Peyer's patch (tissue), 4 donors: ENCODE measurements at regions not wholly inside any gene's neighbourhood (a gene's known extent, or its start where the extent isn't known, plus 50 kb on each side); places are given as distances from the start of the nearest gene placed in this dataset.
A peak's percentile ranks its signal among the peaks of the same experiment; 100 is the strongest.

ENCODE experiments used
- DNase-seq, 3 donors: peaks; one replicate each; pipeline ENCODE4 v3.0.0-alpha.2; 2017 to 2019
- H3K27ac ChIP-seq, 4 donors: fragments of 200-600 bp; sonication (generic); one replicate each; pipeline ENCODE4 v1.5.1; 2016 to 2019
- H3K27me3 ChIP-seq, 2 donors: fragments of 200-600 bp; sonication (generic); one replicate each; pipeline ENCODE4 v1.5.1; 2019
- H3K36me3 ChIP-seq, 3 donors: fragments of 200-600 bp; sonication (generic); one replicate each; pipeline ENCODE4 v1.5.1; 2016 to 2019
- H3K4me1 ChIP-seq, 4 donors: fragments of 200-600 bp; sonication (generic); one replicate each; pipeline ENCODE4 v1.5.1; 2016 to 2019
- H3K4me3 ChIP-seq, 4 donors: fragments of 200-600 bp; sonication (generic); 1 replicate in 3 of 4; 2 replicates in 1 of 4; pipeline ENCODE4 v1.5.1; 2016 to 2019; ENCODE audit warnings: mild to moderate bottlenecking in 1 of 4
- H3K9me3 ChIP-seq, 4 donors: fragments of 200-600 bp; sonication (generic); one replicate each; pipeline ENCODE4 v1.5.1; 2016 to 2019; ENCODE audit warnings: mild to moderate bottlenecking in 1 of 4
- POLR2A ChIP-seq, 2 donors: fragments of 450-650 bp; IDR thresholded peaks; one replicate each; pipeline ENCODE4 v1.5.1; 2017; ENCODE audit warnings: antibody characterized with exemption in 2 of 2, mild to moderate bottlenecking in 2 of 2, moderate library complexity in 2 of 2
- TF ChIP-seq, protein P1 (sequence below), 6 experiments: fragments of 450-650 bp in 4 of 6; fragments of 200-600 bp in 2 of 6; sonication (generic) in 1 of 6; IDR thresholded peaks; one replicate each; pipeline ENCODE4 v1.5.1; 2017 to 2019; ENCODE audit warnings: antibody characterized with exemption in 6 of 6, mild to moderate bottlenecking in 3 of 6, moderate library complexity in 1 of 6

DNA sequence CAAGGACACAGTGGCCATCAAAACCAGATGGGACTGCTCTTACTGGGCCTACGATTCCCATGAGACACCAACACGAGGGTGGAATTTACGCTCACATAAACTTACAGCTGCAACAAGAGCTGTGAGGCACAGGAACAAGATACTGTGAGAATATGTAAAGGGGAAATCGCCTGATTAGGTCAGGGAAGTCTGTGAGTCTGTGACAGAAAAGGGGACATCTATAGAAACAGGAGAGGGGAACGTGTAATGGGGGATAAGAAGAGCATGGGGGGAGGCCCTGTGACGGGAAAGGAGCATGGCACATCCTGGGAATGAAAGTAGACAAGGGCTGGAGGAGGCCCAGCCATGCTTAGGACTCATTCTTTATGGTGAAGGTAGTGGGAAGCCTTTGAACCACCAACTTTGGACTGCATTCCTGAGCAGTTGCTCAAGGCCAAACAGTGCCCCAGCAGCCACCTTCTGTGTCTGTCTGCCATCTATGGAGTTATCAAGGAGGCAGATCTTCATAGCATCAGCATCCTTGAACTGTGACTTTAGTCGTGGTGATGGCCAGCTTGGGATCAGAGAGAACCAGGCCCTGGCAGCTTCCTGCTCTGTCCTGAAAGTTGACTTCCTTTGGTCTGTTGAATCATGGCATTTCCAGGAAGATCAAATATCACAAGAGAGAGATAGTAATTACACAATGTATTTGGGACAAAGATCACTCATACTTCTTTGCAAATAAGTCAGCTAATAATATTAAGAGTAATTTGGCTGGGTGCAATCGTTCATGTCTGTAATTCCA is 87.9 kb upstream of the FAM169A start:
- peak overlapping the region in 2 of 4 donors; percentile 20 to 23 for H3K27ac ChIP-seq

DNA sequence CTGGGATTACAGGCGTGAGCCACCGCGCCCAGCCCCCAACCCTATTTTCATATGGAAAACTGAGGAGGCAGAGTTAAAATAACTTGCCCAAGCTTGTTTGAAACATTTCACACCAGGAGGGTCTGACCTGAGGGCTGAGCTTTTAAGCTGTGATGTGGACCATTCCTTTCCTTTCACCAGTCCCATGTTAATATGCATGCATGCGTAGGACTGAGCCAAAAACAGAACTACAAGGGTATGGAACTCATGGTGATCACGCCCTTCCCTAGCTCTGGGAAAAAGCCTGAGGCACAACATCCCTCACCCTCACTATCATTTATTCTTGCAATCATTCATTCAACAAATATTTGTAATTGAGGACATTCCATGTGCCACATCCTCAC is 87.4 kb upstream of the FAM169A start:
- Histone ChIP-seq H3K4me1 (peaks cover 0 to 35% (median 0%) of the 10 kb centered on the region in 4 donors), H3K27me3 (no peaks in the 10 kb centered on the region), H3K27ac (peak overlapping the region in 2 of 4 donors; percentile 20 to 23), H3K9me3 (no peaks in the 10 kb centered on the region), H3K4me3 (no peak overlapping the region), H3K36me3 (no peaks in the 10 kb centered on the region)
- DNase-seq, result no peak
- TF ChIP-seq, protein P1, sequence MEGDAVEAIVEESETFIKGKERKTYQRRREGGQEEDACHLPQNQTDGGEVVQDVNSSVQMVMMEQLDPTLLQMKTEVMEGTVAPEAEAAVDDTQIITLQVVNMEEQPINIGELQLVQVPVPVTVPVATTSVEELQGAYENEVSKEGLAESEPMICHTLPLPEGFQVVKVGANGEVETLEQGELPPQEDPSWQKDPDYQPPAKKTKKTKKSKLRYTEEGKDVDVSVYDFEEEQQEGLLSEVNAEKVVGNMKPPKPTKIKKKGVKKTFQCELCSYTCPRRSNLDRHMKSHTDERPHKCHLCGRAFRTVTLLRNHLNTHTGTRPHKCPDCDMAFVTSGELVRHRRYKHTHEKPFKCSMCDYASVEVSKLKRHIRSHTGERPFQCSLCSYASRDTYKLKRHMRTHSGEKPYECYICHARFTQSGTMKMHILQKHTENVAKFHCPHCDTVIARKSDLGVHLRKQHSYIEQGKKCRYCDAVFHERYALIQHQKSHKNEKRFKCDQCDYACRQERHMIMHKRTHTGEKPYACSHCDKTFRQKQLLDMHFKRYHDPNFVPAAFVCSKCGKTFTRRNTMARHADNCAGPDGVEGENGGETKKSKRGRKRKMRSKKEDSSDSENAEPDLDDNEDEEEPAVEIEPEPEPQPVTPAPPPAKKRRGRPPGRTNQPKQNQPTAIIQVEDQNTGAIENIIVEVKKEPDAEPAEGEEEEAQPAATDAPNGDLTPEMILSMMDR (IDR thresholded peaks at IDR 0.05), result no peak
- no peak for TF ChIP-seq POLR2A (IDR thresholded peaks at IDR 0.05)

More for the DNA sequence above, 87.9 kb upstream of the FAM169A start:
- peak in 2 of 3 donors; percentile 59 to 68 for DNase-seq
- TF ChIP-seq POLR2A (IDR thresholded peaks at IDR 0.05), result no peak
- TF ChIP-seq, protein P1 (IDR thresholded peaks at IDR 0.05), result no peak
- no peak overlapping the region for H3K4me3 ChIP-seq
- H3K27me3 ChIP-seq, result no peaks in the 10 kb centered on the region
- H3K9me3 ChIP-seq, result no peaks in the 10 kb centered on the region
- H3K36me3 ChIP-seq, result no peaks in the 10 kb centered on the region
- H3K4me1 ChIP-seq, result peaks cover 0 to 35% (median 0%) of the 10 kb centered on the region in 4 donors

DNA sequence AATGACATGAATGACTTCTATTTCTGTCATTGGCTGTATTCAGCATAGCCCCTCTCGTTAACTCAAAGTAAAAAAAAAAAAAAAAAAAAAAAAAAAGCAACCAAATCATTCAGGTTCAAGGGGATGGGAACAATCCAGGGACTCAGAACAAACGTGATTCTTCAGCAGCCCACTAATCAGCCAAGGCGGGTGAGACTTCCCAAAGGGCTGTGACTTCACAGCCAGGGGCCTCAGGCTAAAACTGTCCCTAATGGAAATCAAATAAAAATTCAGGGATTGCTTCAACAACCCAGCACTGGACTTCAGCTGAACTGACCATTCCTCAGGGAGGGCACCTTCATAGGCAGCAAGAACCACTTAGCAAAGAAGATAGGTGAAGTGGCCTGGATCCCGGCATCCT is 86.2 kb upstream of the FAM169A start:
- Histone ChIP-seq H3K4me3 (no peak overlapping the region), H3K36me3 (no peaks in the 10 kb centered on the region), H3K9me3 (no peaks in the 10 kb centered on the region), H3K27me3 (no peaks in the 10 kb centered on the region), H3K4me1 (peaks cover 0 to 32% (median 0%) of the 10 kb centered on the region in 4 donors), H3K27ac (no peak overlapping the region)
- TF ChIP-seq, protein P1 (IDR thresholded peaks at IDR 0.05), result no peak
- no peak for TF ChIP-seq POLR2A (IDR thresholded peaks at IDR 0.05)
- no peak for DNase-seq

DNA sequence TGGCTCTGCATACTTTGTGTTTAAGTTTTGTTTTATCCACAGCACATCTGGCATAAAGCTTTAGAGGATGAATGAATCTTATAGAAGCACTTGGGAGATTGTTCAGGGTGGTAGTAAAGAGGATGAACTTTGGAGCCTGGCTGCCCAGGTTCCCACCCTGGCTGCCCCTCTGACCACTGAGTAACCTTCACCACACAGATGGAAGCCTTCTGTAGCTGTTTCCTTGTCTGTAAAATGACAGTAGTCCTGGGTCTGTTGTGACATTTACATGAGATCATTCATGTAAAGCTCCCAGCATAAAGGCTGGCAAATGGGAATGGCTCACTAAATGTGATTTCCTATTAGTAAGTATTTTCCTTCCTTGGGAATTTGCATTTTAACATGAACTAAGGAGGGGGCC is 85.7 kb upstream of the FAM169A start:
- H3K9me3 ChIP-seq, result no peaks in the 10 kb centered on the region
- no peak for DNase-seq
- peaks cover 0 to 32% (median 0%) of the 10 kb centered on the region in 4 donors for H3K4me1 ChIP-seq
- no peaks in the 10 kb centered on the region for H3K27me3 ChIP-seq
- TF ChIP-seq, protein P1 (IDR thresholded peaks at IDR 0.05), result no peak
- no peak for TF ChIP-seq POLR2A (IDR thresholded peaks at IDR 0.05)
- no peak overlapping the region for H3K27ac ChIP-seq
- no peaks in the 10 kb centered on the region for H3K36me3 ChIP-seq
- no peak overlapping the region for H3K4me3 ChIP-seq

DNA sequence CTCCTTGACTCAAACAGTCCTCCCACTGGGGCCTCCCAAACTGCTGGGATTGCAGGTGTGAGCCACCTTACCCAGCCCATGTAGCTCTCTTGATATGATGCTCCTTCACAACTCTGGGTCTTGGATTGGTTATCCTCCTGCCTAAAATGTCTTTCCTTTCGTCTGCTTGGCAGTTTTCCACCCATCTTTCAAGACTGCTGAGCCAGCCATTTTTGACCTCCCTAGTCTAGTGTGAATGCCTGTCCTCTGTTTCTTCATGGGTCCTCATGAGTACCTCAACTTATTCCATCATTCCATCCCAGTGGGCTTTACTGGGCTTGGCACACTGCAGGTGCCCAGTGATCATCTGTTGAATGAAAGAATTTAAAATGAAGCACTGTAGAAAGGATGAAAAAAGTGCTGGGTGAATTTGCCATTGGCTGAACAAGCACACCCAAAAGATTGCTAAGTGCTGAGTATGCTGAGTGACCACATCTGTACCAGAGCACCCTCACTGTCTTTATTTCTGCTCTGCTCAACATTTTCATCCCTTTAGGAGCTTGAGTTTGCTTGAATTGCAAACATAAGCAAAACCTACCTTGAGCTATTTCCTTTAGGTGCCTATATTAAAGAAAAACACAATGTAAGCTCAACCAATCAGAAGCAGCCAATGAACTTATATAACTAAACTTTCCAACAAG is 84.8 kb upstream of the FAM169A start:
- Histone ChIP-seq H3K36me3 (no peaks in the 10 kb centered on the region), H3K4me3 (no peak overlapping the region), H3K9me3 (no peaks in the 10 kb centered on the region), H3K27me3 (no peaks in the 10 kb centered on the region), H3K4me1 (peaks cover 0 to 32% (median 0%) of the 10 kb centered on the region in 4 donors), H3K27ac (no peak overlapping the region)
- TF ChIP-seq, protein P1 (IDR thresholded peaks at IDR 0.05), result no peak
- no peak for TF ChIP-seq POLR2A (IDR thresholded peaks at IDR 0.05)
- DNase-seq, result no peak
